Stimulated activated naive CD4-positive, alpha-beta T cell treated with Interleukin-2 at 50 U/mL for 16 hours (primary cell): ENCODE measurements at regions not wholly inside any gene's neighbourhood (a gene's known extent, or its start where the extent isn't known, plus 50 kb on each side); places are given as distances from the start of the nearest gene placed in this dataset.

Source experiments
- DNase-seq: peaks from one replicate; lab custom pipeline; 2025; lab: John Stamatoyannopoulos, UW

- DNase-seq = no peak
These were observed 64.8 kb upstream of the KSR1 start for GRCh38 chr17:27391427-27391826.

GRCh38 chr17:27396045-27396444, 60.2 kb upstream of the KSR1 start:
- DNase-seq = no peak

- no peak for DNase-seq
These were observed 59.3 kb upstream of the KSR1 start for GRCh38 chr17:27396941-27397340.

GRCh38 chr17:27398691-27399090, 57.6 kb upstream of the KSR1 start:
- no peak for DNase-seq

- no peak for DNase-seq
These were observed 55.3 kb upstream of the KSR1 start for GRCh38 chr17:27400991-27401390.

GRCh38 chr17:27402943-27403342, 53.3 kb upstream of the KSR1 start:
- DNase-seq = no peak

- no peak for DNase-seq
These were observed 52.7 kb upstream of the KSR1 start for GRCh38 chr17:27403480-27404005.

- no peak for DNase-seq
These were observed 51.6 kb upstream of the KSR1 start for GRCh38 chr17:27404676-27405075.
